ENCODE measurements at regions not wholly inside any gene's neighbourhood (a gene's known extent, or its start where the extent isn't known, plus 50 kb on each side); places are given as distances from the start of the nearest gene placed in this dataset.

DNA sequence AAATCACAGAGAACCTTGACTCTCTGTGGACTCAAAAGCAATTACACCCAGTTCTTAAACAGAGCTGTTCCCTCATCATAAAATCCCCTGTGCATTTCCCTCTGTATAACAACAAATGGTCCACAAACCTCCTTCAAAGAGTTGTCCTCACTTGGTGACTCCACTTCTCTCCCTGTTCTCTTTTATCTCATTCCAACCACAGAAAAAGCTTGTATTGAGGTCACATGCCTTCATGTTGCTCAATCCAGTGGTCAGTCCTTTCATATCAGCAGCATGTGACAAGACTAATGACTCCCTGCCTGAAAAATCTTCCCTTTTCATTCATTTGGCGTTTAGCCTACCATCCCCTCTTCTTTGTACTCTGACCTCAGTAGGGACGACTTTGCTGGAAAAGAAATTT, 158.0 kb downstream of the DEPDC1B start:
- H3K79me2 ChIP-seq (ENCODE audit: control insufficient read depth, insufficient read depth, low read length): no peaks in the 10 kb centered on the region
- DNase-seq (ENCODE audit: low read depth in 2 of 2): peak; percentile 66 to 86
- no peaks in the 10 kb centered on the region for H3K27me3 ChIP-seq (ENCODE audit: control insufficient read depth, insufficient read depth, low read length)
- H3K4me1 ChIP-seq (ENCODE audit: control insufficient read depth, extremely low read depth, insufficient read depth, low read length): no peaks in the 10 kb centered on the region
- no peak overlapping the region for H3K9ac ChIP-seq (ENCODE audit: insufficient read depth, low read length)
- no peak overlapping the region for H3K27ac ChIP-seq (ENCODE audit: insufficient read depth, low read length)
- TF ChIP-seq EZH2 (IDR thresholded peaks at IDR 0.05; ENCODE audit: low read length, missing control alignments): no peak
- TF ChIP-seq, protein P1, sequence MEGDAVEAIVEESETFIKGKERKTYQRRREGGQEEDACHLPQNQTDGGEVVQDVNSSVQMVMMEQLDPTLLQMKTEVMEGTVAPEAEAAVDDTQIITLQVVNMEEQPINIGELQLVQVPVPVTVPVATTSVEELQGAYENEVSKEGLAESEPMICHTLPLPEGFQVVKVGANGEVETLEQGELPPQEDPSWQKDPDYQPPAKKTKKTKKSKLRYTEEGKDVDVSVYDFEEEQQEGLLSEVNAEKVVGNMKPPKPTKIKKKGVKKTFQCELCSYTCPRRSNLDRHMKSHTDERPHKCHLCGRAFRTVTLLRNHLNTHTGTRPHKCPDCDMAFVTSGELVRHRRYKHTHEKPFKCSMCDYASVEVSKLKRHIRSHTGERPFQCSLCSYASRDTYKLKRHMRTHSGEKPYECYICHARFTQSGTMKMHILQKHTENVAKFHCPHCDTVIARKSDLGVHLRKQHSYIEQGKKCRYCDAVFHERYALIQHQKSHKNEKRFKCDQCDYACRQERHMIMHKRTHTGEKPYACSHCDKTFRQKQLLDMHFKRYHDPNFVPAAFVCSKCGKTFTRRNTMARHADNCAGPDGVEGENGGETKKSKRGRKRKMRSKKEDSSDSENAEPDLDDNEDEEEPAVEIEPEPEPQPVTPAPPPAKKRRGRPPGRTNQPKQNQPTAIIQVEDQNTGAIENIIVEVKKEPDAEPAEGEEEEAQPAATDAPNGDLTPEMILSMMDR (conservative IDR thresholded peaks at IDR 0.05 in 1 of 2, IDR thresholded peaks at IDR 0.05 in 1 of 2; ENCODE audit: low read depth in 1 of 2, low read length in 2 of 2): no peak
- no peak overlapping the region for H2AFZ ChIP-seq (ENCODE audit: low read length)
- H3K9me3 ChIP-seq (ENCODE audit: control insufficient read depth, insufficient read depth, low read depth, low read length): no peaks in the 10 kb centered on the region
- H4K20me1 ChIP-seq (ENCODE audit: control insufficient read depth, extremely low read depth, insufficient read depth, low read length): no peaks in the 10 kb centered on the region
- no peak overlapping the region for H3K4me2 ChIP-seq (ENCODE audit: extremely low read depth, insufficient read depth, low read length)
- H3K4me3 ChIP-seq (replicated peaks in 1 of 4; ENCODE audit: control extremely low read depth in 1 of 4, insufficient read depth in 1 of 4, low read depth in 3 of 4, low read length in 4 of 4): no peak overlapping the region
- H3K36me3 ChIP-seq (ENCODE audit: control insufficient read depth, insufficient read depth, low read length): no peaks in the 10 kb centered on the region

DNA sequence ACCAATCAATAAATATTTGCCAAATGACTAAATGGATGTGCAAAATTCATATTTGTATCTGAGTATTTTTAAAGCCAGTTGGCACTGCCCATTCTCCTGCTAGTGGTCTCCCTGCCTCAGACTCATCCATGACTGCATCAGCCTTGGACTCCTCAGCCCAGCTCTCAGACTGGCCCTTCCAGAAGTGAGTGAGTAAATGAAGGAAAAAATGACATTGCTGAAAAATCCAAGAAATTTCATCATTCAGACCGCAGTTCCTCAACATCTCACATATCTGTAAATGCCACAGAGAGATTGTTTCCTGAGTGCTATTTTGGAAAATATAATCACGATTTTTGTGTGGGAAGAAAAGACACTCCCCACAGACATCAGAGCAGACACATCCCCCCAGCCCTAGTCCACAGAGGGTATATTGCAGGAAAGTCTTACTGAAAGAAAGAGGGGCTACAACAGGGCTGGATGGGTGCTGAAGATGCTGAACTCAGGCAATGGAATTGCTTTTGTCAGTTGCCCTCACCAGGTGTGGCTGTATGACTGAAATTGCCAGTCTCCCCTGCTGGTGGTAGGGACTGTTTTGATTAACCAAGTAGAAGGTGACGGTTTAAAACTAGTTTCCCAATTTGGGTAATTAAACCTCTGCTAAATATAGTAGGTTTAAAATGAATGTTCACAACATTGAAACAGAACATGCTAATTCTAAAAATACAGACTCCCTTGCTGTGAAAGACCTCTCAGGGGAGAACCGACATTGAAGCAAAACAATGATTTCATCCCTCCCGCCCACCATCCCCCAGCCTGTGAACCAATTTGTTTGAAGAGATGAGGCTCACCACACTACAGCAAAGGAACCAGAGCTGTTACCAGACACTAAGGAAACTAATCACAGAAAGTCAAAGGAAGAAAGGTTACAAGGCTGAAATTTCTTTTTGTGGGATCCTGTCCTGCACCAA, 158.8 kb downstream of the DEPDC1B start:
- H4K20me1 ChIP-seq (ENCODE audit: control insufficient read depth, extremely low read depth, insufficient read depth, low read length): no peaks in the 10 kb centered on the region
- H3K9me3 ChIP-seq (ENCODE audit: control insufficient read depth, insufficient read depth, low read depth, low read length): no peaks in the 10 kb centered on the region
- no peak overlapping the region for H3K4me2 ChIP-seq (ENCODE audit: extremely low read depth, insufficient read depth, low read length)
- no peaks in the 10 kb centered on the region for H3K36me3 ChIP-seq (ENCODE audit: control insufficient read depth, insufficient read depth, low read length)
- H2AFZ ChIP-seq (ENCODE audit: low read length): no peak overlapping the region
- TF ChIP-seq, protein P1 (conservative IDR thresholded peaks at IDR 0.05 in 1 of 2, IDR thresholded peaks at IDR 0.05 in 1 of 2; ENCODE audit: low read depth in 1 of 2, low read length in 2 of 2): no peak
- no peak for TF ChIP-seq EZH2 (IDR thresholded peaks at IDR 0.05; ENCODE audit: low read length, missing control alignments)
- no peak overlapping the region for H3K27ac ChIP-seq (ENCODE audit: insufficient read depth, low read length)
- H3K9ac ChIP-seq (ENCODE audit: insufficient read depth, low read length): no peak overlapping the region
- no peaks in the 10 kb centered on the region for H3K79me2 ChIP-seq (ENCODE audit: control insufficient read depth, insufficient read depth, low read length)
- no peaks in the 10 kb centered on the region for H3K27me3 ChIP-seq (ENCODE audit: control insufficient read depth, insufficient read depth, low read length)
- no peak overlapping the region for H3K4me3 ChIP-seq (replicated peaks in 1 of 4; ENCODE audit: control extremely low read depth in 1 of 4, insufficient read depth in 1 of 4, low read depth in 3 of 4, low read length in 4 of 4)
- peak; percentile 63 to 64 for DNase-seq (ENCODE audit: low read depth in 2 of 2)
- H3K4me1 ChIP-seq (ENCODE audit: control insufficient read depth, extremely low read depth, insufficient read depth, low read length): no peaks in the 10 kb centered on the region

DNA sequence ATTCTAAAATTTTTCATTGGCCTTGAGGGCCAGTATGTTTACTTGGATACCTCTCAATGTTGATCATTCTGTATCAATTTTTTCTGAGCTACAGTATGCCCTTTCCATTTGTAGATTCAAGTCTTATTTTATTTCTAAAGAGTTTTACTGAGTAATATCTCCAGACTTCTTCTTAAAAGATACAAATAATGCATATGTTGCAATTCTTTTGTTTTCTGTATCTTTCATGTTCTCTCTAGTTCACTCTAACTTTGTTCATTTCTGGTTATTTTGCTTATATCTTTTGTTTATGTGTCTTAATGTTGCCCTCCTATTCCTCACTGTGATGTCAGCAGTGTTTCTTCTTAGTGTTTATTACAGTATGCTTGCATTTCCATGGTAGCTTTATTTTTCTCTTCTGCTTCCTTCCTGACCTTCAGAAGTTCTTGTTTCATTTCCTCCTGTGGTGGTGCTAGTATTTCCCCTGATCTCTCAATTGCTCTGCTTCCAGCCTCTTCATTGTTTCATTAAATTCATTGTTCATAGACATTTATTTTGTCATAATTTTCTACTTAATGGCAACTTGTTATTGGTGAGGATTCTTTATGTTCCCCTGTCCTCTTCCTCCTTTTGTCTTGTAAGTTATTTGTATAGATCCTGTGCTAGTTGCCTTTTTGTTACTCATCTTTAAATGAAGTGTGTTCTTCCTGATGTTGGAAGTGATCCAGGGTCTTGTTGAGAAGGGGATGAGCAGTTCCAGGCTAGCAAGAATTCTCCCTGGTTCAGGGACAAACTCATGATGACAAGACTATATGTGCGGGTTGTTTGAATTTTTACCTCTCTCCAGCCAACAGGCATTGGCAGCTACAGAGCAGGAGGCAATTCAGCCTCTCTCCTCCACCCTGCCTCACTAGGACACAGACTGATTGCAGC, 160.8 kb downstream of the DEPDC1B start:
- no peak for TF ChIP-seq EZH2 (IDR thresholded peaks at IDR 0.05; ENCODE audit: low read length, missing control alignments)
- TF ChIP-seq, protein P1 (conservative IDR thresholded peaks at IDR 0.05 in 1 of 2, IDR thresholded peaks at IDR 0.05 in 1 of 2; ENCODE audit: low read depth in 1 of 2, low read length in 2 of 2): no peak
- Histone ChIP-seq H4K20me1 (ENCODE audit: control insufficient read depth, extremely low read depth, insufficient read depth, low read length) (no peaks in the 10 kb centered on the region), H3K36me3 (ENCODE audit: control insufficient read depth, insufficient read depth, low read length) (no peaks in the 10 kb centered on the region), H3K4me3 (replicated peaks in 1 of 4; ENCODE audit: control extremely low read depth in 1 of 4, insufficient read depth in 1 of 4, low read depth in 3 of 4, low read length in 4 of 4) (no peak overlapping the region), H3K79me2 (ENCODE audit: control insufficient read depth, insufficient read depth, low read length) (no peaks in the 10 kb centered on the region), H3K27ac (ENCODE audit: insufficient read depth, low read length) (no peak overlapping the region), H3K9ac (ENCODE audit: insufficient read depth, low read length) (no peak overlapping the region), H3K4me2 (ENCODE audit: extremely low read depth, insufficient read depth, low read length) (no peak overlapping the region), H3K9me3 (ENCODE audit: control insufficient read depth, insufficient read depth, low read depth, low read length) (no peaks in the 10 kb centered on the region), H3K4me1 (ENCODE audit: control insufficient read depth, extremely low read depth, insufficient read depth, low read length) (no peaks in the 10 kb centered on the region), H2AFZ (ENCODE audit: low read length) (no peak overlapping the region), H3K27me3 (ENCODE audit: control insufficient read depth, insufficient read depth, low read length) (no peaks in the 10 kb centered on the region)
- DNase-seq (ENCODE audit: low read depth in 2 of 2): peak in 1 of 2 donors; percentile 35
